ENCODE measurements at regions not wholly inside any gene's neighbourhood (a gene's known extent, or its start where the extent isn't known, plus 50 kb on each side); places are given as distances from the start of the nearest gene placed in this dataset.
"Not testable (repeated sequence)": the region's sequence is repeated elsewhere in the genome, so short reads cannot be mapped to it uniquely, and the experiment has no call there.

GRCh38 chr4:23153076-23153475, 460.3 kb downstream of the GBA3 start:
- DNase-seq, result no peak

- no peak for DNase-seq
These were observed 457.1 kb downstream of the GBA3 start for GRCh38 chr4:23149815-23150214.

GRCh38 chr4:23144707-23145106, 452.0 kb downstream of the GBA3 start:
- DNase-seq, result no peak

DNA sequence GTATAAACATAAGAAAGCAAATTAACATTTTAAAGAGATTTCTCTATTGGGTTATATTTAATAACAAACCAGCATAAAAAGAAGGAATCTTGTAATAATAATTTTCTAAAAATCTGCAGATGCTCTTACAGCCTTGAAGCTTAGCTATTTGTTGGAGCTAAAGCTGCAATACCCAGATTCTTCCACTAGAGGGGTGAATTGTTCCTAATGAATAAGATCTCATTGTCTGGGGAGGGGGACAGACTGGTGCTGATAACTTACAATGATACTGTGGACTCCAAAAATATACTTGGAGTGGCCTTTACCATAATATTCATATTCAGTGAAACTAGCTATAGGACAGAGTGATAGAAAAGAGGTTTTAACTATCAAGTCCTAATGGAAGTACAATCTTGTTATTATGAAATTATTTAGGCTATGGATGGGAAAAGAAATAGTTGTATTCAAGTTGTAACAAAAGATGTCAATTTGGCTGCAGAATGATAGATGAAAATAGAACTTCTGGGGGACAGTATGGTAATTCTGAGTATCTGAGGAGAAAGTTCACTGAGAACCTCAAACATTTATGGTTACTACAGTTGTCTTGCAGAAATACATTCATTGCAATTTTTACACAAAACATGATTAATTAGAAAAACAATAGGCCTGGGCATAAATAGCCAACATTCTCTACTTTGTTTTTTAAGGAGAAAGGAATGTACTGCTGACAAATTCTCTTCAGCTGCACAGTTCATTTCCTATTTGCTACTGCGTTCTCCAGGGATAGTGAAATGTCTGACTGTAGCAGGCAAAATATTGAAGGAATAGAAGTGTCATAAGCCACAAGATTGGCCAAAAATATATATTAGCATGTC, 443.3 kb downstream of the GBA3 start:
- peak; percentile 29 for DNase-seq

GRCh38 chr4:23134331-23134730, 441.6 kb downstream of the GBA3 start:
- DNase-seq, result no peak

DNA sequence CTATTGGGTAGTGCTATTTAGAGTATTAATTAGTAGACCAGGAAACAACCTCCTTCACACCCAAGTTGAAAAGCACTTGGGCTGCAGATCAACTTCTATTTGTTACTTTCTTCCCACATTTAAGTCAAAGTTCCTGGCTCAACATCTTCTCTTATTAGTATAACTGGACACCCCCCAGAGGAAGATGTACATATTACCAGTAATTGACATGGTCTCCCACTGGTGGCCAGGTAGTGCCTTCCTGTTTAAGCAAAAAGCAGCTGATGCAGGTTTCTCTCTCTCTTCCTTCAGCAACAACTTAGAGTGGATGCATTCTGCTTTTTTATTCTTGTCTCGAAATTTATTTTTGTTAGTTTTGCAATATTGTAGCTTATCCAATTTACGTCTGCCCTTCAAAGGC, 438.1 kb downstream of the GBA3 start:
- DNase-seq, result no peak

GRCh38 chr4:23125118-23125517, 432.4 kb downstream of the GBA3 start:
- DNase-seq, result no peak

DNA sequence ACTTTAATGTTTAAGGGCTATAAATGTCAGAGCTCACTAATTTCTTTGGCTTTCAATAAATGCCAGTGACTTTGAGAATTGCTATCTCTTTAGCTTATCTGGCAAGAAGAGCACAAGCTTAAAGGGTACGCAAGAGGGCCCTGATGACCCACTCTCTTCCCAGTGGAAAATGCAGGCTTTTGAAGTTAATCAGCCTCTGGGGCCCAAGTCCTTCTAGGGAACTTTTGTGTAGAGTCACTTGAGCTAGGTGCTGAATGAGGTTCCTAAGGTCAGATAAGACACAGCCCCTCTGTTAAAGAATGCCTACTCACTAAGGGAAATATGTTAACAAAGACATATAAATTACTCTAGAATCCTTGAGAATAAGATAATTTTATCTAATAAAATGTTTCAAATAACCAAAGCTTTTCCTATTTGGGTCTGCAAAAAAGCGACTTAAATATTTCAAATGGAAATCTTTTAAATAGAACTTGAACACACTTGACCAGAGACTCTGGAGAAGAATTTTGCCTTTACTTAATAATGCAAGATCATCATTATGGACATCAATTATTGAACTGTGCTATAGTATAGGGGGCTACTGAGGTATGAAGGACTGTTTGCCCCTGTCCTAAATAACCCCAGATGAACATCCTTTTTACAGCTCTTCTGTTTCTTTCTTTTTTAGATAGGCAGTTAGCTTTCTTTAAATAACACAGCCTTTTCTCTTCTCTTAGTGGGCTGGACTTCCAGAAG, 430.1 kb downstream of the GBA3 start:
- DNase-seq, result no peak

DNA sequence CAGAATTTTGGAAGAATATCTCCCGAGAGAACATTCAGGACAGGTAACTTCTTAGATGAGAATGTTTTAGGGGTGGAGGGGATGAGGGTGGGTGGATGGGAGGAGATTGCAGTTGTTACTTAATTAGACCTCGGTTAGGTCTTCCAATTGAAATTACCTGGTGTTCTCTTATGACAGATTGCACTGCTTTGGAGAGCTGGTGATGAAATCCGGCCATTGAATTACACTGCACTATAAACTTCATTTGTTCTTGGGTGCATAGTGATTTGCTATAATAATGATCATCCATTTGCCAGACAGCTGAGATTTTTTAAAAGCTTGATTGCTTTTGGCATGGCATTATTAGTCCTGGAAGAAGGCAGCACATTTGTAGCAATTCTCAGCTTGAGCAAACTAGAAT, 427.6 kb downstream of the GBA3 start:
- no peak for DNase-seq

- DNase-seq, result no peak
These were observed 425.1 kb downstream of the GBA3 start for GRCh38 chr4:23117826-23118225.

GRCh38 chr4:23114538-23114937, 421.8 kb downstream of the GBA3 start:
- no peak for DNase-seq

DNA sequence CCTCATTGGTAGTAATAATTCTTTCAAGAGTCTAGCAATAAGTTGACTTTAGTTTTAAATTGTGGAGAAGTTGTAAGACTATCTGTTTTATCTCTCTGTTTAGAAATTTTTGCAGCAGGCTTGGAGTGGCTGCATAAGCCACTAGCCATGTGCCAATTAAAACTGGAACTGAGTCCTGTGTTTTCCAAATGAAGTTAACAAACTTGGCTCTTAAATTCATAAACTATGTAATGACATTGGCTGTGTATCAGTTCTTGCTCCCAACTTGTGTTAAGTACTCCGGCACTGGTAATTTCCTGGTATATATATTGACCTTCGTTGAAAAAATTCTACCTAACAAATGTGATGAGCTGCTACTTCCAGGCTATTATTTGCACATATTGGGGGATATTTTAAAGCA, 420.4 kb downstream of the GBA3 start:
- no peak for DNase-seq

DNA sequence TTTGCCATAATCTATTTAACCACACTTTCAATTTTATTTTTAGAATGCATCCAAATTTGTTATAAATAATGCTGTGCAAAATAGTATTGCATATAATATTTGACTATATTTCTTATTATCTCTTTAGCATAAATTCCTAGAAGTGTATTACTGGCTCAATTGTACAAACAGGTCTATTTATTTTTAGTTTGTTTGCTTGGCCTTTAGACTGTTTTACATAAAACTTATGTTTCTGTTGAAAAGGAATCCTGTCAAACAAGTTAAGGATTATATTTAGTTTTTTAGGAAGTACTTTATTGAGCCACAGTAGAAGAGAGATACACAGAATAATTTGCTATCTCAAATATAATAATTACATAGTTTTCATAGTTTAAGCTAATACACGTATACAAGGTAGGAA, 413.8 kb downstream of the GBA3 start:
- no peak for DNase-seq

DNA sequence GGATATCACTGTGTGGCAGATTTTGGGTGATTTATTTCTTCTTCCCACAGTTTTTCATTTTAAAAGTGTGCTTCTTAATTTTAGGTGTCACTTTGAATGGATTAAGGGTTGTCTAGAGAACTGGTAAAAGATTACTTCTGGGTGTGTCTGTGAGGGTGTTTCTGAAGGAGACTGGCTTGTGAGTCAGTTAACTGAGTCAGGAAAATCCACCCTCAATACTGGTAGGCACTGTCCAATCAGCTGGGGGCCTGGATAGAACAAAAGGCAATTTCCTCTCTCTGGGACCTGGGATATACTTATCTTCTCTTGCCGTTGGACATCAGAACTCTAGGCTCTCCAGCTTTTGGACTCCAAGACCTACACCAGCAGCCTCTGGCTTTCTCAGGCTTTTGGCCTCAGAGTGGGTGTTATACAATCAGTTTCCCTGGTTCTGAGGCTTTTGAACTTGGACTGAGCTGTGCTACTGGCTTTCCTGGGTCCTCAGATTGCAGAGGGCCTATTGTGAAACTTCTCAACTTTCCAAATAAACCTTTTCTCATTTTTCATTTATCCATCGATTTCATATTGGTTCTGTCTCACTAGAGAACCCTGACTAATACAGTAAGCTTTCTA, 413.1 kb downstream of the GBA3 start:
- DNase-seq, result no peak

- DNase-seq, result no peak
These were observed 404.5 kb downstream of the GBA3 start for GRCh38 chr4:23097251-23097650.

DNA sequence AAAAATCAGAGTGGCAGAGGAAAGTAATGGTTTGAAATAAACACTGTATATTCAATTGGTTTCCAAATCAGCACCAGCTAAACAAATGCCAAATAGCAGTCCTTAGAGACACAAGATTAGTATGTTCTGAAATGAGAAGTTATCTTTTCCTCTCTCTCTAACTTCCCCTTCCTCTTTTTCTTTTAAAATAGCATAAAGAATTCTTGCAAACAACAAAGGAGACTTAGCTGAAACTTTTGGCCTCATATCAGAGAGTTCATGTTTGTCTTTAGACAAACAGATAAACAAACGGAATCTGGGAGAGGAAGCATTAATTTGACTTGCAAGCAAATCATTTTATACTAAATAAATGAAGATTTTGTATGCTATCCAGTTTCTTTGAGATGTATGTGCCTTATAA, 399.0 kb downstream of the GBA3 start:
- no peak for DNase-seq

- DNase-seq, result no peak
These were observed 392.5 kb downstream of the GBA3 start for GRCh38 chr4:23085249-23085568.

DNA sequence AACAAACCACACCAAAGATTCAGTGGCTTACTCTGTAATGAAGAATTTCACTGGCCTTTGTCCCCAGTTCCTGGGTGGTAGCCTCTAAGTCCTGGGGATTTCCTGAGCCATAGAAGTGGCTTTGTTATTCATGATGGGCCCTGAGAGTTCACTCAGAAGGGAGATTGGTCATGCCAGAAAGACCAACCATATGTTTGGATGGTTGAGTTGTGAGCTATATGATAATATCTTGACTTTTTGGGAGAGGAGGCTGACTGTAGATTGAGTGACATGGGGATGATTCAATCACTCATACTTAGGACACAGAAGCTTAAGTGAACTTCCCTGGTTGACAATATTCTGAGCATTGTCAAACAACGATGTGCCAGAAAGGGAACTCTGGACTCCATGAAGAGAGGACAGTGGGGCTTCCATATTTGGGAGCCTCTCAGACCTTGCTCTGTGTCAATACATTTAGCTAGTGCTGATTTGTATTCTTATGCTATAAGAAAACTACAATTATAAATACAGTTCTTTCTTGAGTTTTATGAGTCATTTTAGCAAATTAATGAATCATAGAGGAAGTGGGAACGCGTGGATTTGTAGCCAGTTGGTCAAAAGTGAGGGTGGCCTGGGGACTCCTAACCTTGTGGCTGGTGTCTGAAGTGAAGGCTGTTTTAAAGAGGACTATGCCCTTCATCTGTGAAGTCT, 392.0 kb downstream of the GBA3 start:
- no peak for DNase-seq

GRCh38 chr4:23083391-23083790, 390.7 kb downstream of the GBA3 start:
- no peak for DNase-seq

DNA sequence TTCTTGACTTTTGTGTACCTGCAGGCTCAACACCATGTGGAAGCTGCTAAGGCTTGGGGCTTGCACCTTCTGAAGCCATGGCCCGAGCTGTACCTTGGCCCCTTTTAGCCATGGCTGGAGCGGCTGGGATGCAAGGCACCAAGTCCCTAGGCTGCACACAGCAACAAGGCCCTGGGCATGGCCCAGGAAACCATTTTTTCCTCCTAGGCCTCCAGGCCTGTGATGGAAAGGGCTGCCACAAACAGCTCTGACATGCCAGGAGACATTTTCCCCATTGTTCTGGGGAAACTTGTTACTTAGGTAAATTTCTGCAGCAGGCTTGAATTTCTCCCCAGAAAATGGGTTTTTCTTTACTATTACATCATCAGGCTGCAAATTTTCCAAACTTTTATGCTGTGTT, 387.4 kb downstream of the GBA3 start:
- not testable (repeated sequence) for DNase-seq

DNA sequence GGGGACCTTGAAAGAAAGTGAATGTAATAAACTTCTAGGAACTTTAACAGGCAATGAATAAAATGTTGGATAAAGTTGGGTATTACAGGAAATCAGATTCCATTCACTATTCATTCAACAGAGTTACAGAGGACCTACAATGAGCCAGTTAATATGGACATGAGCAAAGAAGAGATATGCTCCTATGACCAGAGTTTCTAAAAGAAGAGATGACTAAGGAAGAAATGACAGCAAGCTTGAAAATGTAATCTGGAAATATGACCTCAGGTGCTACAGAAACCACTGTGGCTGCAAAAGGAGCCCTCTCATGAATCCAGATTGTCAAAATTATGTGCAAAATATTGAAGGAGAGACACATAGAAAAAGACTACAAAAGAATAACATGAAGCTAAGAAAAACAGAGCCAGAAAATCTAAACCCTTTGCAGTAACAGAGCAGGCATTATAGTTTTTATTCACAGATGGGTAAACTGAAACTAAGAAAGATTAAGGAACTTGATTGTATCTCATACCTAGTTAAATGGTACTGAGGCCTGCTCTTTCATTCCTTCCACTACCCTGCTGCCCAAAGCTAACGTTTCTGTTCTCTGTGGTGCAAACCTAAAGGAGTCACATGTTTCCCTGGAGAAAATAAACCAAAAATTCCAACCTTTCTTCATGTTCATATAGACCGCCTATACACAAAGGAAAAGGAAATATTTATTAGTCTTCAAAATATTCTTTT, 378.3 kb downstream of the GBA3 start:
- no peak for DNase-seq

DNA sequence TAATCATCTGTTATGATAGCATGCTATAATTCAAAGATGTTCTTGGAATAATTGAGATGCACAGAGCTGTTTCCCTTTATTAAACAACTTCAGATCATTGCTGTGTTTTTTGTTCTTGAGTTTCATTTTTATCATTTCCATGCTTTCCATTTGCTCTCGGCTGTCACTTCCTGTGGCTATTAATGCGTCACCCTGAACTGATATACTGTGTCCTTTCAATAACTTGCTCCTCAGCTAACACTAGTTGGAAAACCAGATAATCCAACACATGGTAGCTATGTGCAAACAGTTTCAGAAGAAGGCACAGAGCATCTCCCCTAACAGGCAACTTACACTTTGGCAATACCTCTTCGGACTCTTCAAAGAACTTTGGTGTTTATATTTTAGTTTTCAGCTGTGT, 376.0 kb downstream of the GBA3 start:
- no peak for DNase-seq

DNA sequence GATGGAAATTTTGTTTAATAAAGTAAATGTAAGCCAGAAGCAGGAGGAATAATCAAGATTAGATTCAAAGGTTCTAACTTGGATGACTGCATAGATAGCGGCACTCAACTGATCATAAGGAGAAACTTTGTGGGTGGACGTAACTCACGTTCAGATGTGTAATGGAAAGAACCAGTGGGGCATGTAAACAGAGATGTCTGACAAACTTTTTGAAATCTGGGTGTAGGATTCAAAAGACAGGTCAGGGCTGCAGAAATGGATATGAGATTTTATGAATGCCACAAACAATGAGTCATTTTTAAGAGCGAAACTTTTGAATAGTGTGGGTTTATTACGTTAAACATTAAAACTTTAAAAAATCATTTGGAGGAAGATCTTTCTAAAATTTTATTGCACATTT, 375.6 kb downstream of the GBA3 start:
- no peak for DNase-seq
